ENCODE measurements at regions not wholly inside any gene's neighbourhood (a gene's known extent, or its start where the extent isn't known, plus 50 kb on each side); places are given as distances from the start of the nearest gene placed in this dataset.
"Not testable (repeated sequence)": the region's sequence is repeated elsewhere in the genome, so short reads cannot be mapped to it uniquely, and the experiment has no call there.

GRCh38 chr2:88984079-88984478 lies 292.6 kb downstream of the RPIA start:
- H3K4me3 ChIP-seq; H3K4me1 ChIP-seq (replicated peaks in 1 of 2); intact Hi-C loops (cut with DNase I); H3K27me3 ChIP-seq; DNase-seq; H3K9me3 ChIP-seq (replicated peaks in 1 of 3); H3K36me3 ChIP-seq (replicated peaks in 1 of 2); H3K27ac ChIP-seq: not testable (repeated sequence)
- WGBS, 4 donors, result 48 to 70% (median 58%) methylated on average over 2 of the region's 2 CpGs

- peak in 2 of 7 donors; percentile 2 to 20 for DNase-seq
- H3K27me3 ChIP-seq; H3K9me3 ChIP-seq (replicated peaks in 1 of 3); H3K4me1 ChIP-seq (replicated peaks in 1 of 2); intact Hi-C loops (cut with DNase I); H3K4me3 ChIP-seq; H3K36me3 ChIP-seq (replicated peaks in 1 of 2); H3K27ac ChIP-seq: not testable (repeated sequence)
- 11 to 58% (median 15%) methylated on average over 1 to 4 of the region's 4 CpGs for WGBS, 4 donors
Measured at GRCh38 chr2:88986721-88987330, 295.4 kb downstream of the RPIA start.

- DNase-seq; H3K27ac ChIP-seq; H3K36me3 ChIP-seq (replicated peaks in 1 of 2); H3K4me1 ChIP-seq (replicated peaks in 1 of 2); H3K27me3 ChIP-seq; H3K9me3 ChIP-seq (replicated peaks in 1 of 3); H3K4me3 ChIP-seq; intact Hi-C loops (cut with DNase I): not testable (repeated sequence)
Measured at GRCh38 chr2:88988617-88989016, 297.1 kb downstream of the RPIA start.

- H3K4me3 ChIP-seq; H3K27me3 ChIP-seq; DNase-seq; H3K36me3 ChIP-seq (replicated peaks in 1 of 2); H3K4me1 ChIP-seq (replicated peaks in 1 of 2); H3K27ac ChIP-seq; H3K9me3 ChIP-seq (replicated peaks in 1 of 3); intact Hi-C loops (cut with DNase I): not testable (repeated sequence)
- 67 to 90% (median 80%) methylated on average over 3 of the region's 3 CpGs for WGBS, 4 donors
Measured at GRCh38 chr2:88992819-88993218, 301.3 kb downstream of the RPIA start.

GRCh38 chr2:88994856-88995255 lies 303.4 kb downstream of the RPIA start:
- H3K9me3 ChIP-seq (replicated peaks in 1 of 3); intact Hi-C loops (cut with DNase I); H3K4me3 ChIP-seq; H3K36me3 ChIP-seq (replicated peaks in 1 of 2); DNase-seq; H3K27ac ChIP-seq; H3K4me1 ChIP-seq (replicated peaks in 1 of 2); H3K27me3 ChIP-seq: not testable (repeated sequence)
- WGBS, 4 donors, result no CpG with 5 or more reads among the region's 1 CpG

GRCh38 chr2:88996588-88996987 lies 305.1 kb downstream of the RPIA start:
- DNase-seq; H3K27me3 ChIP-seq; H3K36me3 ChIP-seq (replicated peaks in 1 of 2): not testable (repeated sequence)

GRCh38 chr2:88999365-88999764 lies 307.9 kb downstream of the RPIA start:
- intact Hi-C loops (cut with DNase I), result no loop called here
- Histone ChIP-seq H3K27ac (no peak overlapping the region), H3K4me3 (no peak overlapping the region), H3K27me3 (no peaks in the 10 kb centered on the region), H3K36me3 (replicated peaks in 1 of 2) (no peaks in the 10 kb centered on the region), H3K4me1 (replicated peaks in 1 of 2) (no peaks in the 10 kb centered on the region), H3K9me3 (replicated peaks in 1 of 3) (no peaks in the 10 kb centered on the region)
- TF ChIP-seq POLR2A (IDR thresholded peaks at IDR 0.05) (no peak), CTCF (IDR thresholded peaks at IDR 0.05) (no peak)
- no peak for DNase-seq
- WGBS, 4 donors, result 77 to 82% (median 81%) methylated on average over 10 of the region's 10 CpGs

More at GRCh38 chr2:88996588-88996987, 305.1 kb downstream of the RPIA start:
- H3K27ac ChIP-seq; H3K4me3 ChIP-seq; H3K4me1 ChIP-seq (replicated peaks in 1 of 2); intact Hi-C loops (cut with DNase I); H3K9me3 ChIP-seq (replicated peaks in 1 of 3): not testable (repeated sequence)
